ENCODE measurements at regions not wholly inside any gene's neighbourhood (a gene's known extent, or its start where the extent isn't known, plus 50 kb on each side); places are given as distances from the start of the nearest gene placed in this dataset.
A peak's percentile ranks its signal among the peaks of the same experiment; 100 is the strongest.
"Not testable (repeated sequence)": the region's sequence is repeated elsewhere in the genome, so short reads cannot be mapped to it uniquely, and the experiment has no call there.

GRCh38 chr2:129361688-129362087 is 617.8 kb upstream of the RAB6C start:
- DNase-seq, result no peak

- DNase-seq, result no peak
Observed at GRCh38 chr2:129366263-129366662, 613.2 kb upstream of the RAB6C start.

- DNase-seq, result no peak
Observed at GRCh38 chr2:129367107-129367506, 612.4 kb upstream of the RAB6C start.

GRCh38 chr2:129369437-129369836 is 610.0 kb upstream of the RAB6C start:
- DNase-seq, result no peak

GRCh38 chr2:129374452-129374851 is 605.0 kb upstream of the RAB6C start:
- DNase-seq, result no peak

GRCh38 chr2:129375632-129376425 is 603.6 kb upstream of the RAB6C start:
- no peak for DNase-seq

GRCh38 chr2:129376426-129377077 is 602.9 kb upstream of the RAB6C start:
- DNase-seq, result no peak

- no peak for DNase-seq
Observed at GRCh38 chr2:129377078-129377469, 602.4 kb upstream of the RAB6C start.

GRCh38 chr2:129378186-129378585 is 601.3 kb upstream of the RAB6C start:
- no peak for DNase-seq

- DNase-seq, result no peak
Observed at GRCh38 chr2:129379411-129379810, 600.1 kb upstream of the RAB6C start.

GRCh38 chr2:129381789-129382188 is 597.7 kb upstream of the RAB6C start:
- no peak for DNase-seq

- DNase-seq, result no peak
Observed at GRCh38 chr2:129388870-129389269, 590.6 kb upstream of the RAB6C start.

GRCh38 chr2:129393816-129394215 is 585.6 kb upstream of the RAB6C start:
- no peak for DNase-seq

GRCh38 chr2:129396980-129397599 is 582.4 kb upstream of the RAB6C start:
- peak; percentile 15 for DNase-seq

- DNase-seq, result no peak
Observed at GRCh38 chr2:129400826-129401225, 578.6 kb upstream of the RAB6C start.

- no peak for DNase-seq
Observed at GRCh38 chr2:129402076-129402475, 577.4 kb upstream of the RAB6C start.

GRCh38 chr2:129404000-129404685 is 575.3 kb upstream of the RAB6C start:
- DNase-seq, result no peak

- no peak for DNase-seq
Observed at GRCh38 chr2:129408570-129408969, 570.9 kb upstream of the RAB6C start.

- not testable (repeated sequence) for DNase-seq
Observed at GRCh38 chr2:129417041-129417440, 562.4 kb upstream of the RAB6C start.

- no peak for DNase-seq
Observed at GRCh38 chr2:129422028-129422427, 557.4 kb upstream of the RAB6C start.

- DNase-seq, result no peak
Observed at GRCh38 chr2:129428086-129428660, 551.3 kb upstream of the RAB6C start.

GRCh38 chr2:129430911-129431310 is 548.6 kb upstream of the RAB6C start:
- DNase-seq, result no peak

- no peak for DNase-seq
Observed at GRCh38 chr2:129431881-129432280, 547.6 kb upstream of the RAB6C start.

Data from NCI-H69 (cell line).